ENCODE measurements at regions not wholly inside any gene's neighbourhood (a gene's known extent, or its start where the extent isn't known, plus 50 kb on each side); places are given as distances from the start of the nearest gene placed in this dataset.
"Not testable (repeated sequence)": the region's sequence is repeated elsewhere in the genome, so short reads cannot be mapped to it uniquely, and the experiment has no call there.

DNA sequence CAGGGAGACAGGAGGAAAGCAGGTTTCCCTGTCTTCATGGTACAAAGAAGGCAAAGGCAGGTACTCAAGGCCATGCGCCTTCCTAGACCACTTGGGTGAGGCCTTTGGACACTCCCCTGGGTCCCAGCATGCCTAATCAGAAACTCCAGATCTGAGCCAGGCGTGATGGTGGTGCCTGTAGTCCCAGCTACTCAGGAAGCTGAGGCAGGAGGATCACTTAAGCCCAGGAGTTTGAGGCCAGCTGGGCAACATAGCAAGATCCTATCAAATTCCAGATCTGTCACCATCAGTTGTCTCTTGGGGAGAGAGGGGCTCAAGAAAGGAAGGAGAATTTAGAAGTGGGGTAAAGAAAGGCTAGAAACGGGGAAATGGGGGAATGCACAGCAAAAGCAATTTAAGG is 96.3 kb upstream of the SLC25A33 start:
- Histone ChIP-seq H3K4me1 (ENCODE audit: insufficient read depth, low read length) (no peaks in the 10 kb centered on the region), H3K4me3 (ENCODE audit: low read depth in 1 of 2, low read length in 2 of 2) (no peak overlapping the region), H3K36me3 (ENCODE audit: insufficient read depth, low read length) (no peaks in the 10 kb centered on the region), H3K27ac (ENCODE audit: low read depth, low read length) (no peak overlapping the region), H3K9me3 (ENCODE audit: low read length) (no peaks in the 10 kb centered on the region), H3K27me3 (ENCODE audit: control insufficient read depth in 1 of 2, insufficient read depth in 2 of 2, low read length in 2 of 2) (no peaks in the 10 kb centered on the region), H3K9ac (ENCODE audit: low read length) (no peak overlapping the region)

DNA sequence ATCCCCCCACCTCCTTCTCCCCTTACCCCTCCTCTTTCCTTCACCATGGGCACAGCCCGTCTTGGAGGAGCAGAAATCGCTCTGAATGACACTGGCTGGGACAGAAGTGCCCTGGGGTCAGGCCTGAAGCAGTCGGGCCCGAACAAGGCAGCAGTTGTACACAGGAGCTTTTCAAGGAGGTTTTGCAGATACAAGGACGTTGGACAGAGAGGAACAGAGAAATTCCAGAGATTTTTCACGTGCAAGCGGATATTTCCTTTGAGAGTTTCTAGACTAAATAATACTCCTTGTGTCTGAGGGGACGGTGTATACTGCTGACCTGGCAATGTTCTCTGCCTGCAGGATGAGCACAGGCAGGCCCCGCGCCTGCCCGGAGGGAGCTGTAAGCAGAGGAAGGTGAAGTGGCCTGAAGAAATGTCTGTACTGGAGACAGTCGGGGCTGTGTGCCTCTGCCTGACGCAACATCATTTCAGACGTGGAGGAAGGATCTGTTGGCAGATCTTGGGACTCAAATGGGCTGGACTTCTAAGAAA is 95.3 kb upstream of the SLC25A33 start:
- Histone ChIP-seq H3K4me1 (ENCODE audit: insufficient read depth, low read length) (peaks cover 4% of the 10 kb centered on the region), H3K27me3 (ENCODE audit: control insufficient read depth in 1 of 2, insufficient read depth in 2 of 2, low read length in 2 of 2) (no peaks in the 10 kb centered on the region), H3K4me3 (ENCODE audit: low read depth in 1 of 2, low read length in 2 of 2) (no peak overlapping the region), H3K36me3 (ENCODE audit: insufficient read depth, low read length) (no peaks in the 10 kb centered on the region), H3K27ac (ENCODE audit: low read depth, low read length) (no peak overlapping the region), H3K9me3 (ENCODE audit: low read length) (no peaks in the 10 kb centered on the region), H3K9ac (ENCODE audit: low read length) (no peak overlapping the region)

DNA sequence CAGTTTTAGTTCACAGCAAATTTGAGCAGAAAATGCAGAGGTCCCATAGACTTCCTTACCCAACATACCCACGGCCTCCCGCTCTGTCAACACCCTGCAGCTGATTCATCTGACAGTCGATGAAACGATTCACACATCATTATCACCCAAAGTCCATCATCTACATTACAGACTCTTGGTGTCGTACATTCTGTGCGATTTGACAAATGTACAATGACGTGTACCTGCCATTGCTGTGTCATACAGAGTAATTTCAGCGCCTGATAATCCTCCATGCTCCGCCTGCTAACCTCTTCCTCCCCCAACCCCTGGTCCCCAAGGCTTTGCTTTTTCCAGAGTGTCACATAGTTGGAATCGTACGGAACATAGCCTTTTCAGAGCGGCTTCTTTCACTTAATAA is 94.7 kb upstream of the SLC25A33 start:
- H3K4me1 ChIP-seq (ENCODE audit: insufficient read depth, low read length) = peaks cover 6% of the 10 kb centered on the region
- no peaks in the 10 kb centered on the region for H3K9me3 ChIP-seq (ENCODE audit: low read length)
- H3K27me3 ChIP-seq (ENCODE audit: control insufficient read depth in 1 of 2, insufficient read depth in 2 of 2, low read length in 2 of 2) = no peaks in the 10 kb centered on the region
- H3K27ac ChIP-seq (ENCODE audit: low read depth, low read length) = no peak overlapping the region
- H3K9ac ChIP-seq (ENCODE audit: low read length) = no peak overlapping the region
- H3K36me3 ChIP-seq (ENCODE audit: insufficient read depth, low read length) = no peaks in the 10 kb centered on the region
- no peak overlapping the region for H3K4me3 ChIP-seq (ENCODE audit: low read depth in 1 of 2, low read length in 2 of 2)

DNA sequence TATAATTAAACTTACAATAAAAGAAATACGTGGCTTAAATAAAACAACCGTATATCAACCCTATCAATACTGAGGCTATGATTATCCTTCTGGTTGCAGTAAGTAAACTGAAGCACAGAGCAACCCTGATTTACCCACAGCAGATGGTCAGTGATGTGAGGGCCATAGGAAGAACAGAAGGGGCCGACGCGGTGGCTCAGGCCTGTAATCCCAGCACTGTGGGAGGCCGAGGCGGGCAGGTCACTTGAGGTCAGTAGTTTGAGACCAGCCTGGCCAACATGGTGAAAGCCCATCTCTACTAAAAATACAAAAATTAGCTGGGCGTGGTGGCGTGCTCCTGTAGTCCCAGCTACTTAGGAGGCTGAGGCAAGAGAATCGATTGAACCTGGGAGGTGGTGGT is 94.2 kb upstream of the SLC25A33 start:
- H3K9ac ChIP-seq (ENCODE audit: low read length); H3K27me3 ChIP-seq (ENCODE audit: control insufficient read depth in 1 of 2, insufficient read depth in 2 of 2, low read length in 2 of 2); H3K4me3 ChIP-seq (ENCODE audit: low read depth in 1 of 2, low read length in 2 of 2); H3K36me3 ChIP-seq (ENCODE audit: insufficient read depth, low read length); H3K9me3 ChIP-seq (ENCODE audit: low read length); H3K27ac ChIP-seq (ENCODE audit: low read depth, low read length): not testable (repeated sequence)
- peaks cover 10% of the 10 kb centered on the region for H3K4me1 ChIP-seq (ENCODE audit: insufficient read depth, low read length)

DNA sequence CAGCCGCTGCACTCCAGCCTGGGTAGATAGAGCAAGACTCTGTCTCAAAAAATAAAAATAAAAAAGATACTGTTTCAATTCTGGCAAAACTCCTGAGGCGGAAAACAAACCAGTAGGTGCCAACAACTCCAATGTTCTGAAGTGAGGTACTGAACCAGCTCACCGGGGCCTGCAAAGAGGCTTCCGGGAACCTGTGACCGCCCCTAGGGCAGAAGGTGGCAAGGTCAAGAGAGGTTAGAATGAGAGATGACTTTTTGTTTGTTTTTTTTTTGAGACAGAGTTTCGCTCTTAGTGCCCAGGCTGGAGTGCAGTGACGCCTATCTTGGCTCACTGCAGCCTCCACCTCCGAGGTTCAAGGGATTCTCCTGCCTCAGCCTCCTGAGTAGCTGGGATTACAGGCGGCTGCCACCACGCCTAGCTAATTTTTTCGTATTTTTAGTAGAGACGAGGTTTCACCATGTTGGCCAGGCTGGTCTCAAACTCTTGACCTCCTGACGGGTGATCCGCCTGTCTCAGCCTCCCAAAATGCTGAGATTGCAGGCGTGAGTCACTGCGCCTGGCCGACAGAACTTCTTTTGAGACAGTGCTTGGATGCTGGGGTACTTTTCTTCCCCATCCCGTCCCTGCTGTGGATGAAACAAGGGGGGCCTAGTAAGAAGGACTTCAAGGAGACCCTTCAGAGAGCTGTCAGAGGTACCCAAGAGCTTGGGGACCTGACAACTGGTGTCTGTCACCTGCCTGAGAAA is 91.9 kb upstream of the SLC25A33 start:
- Histone ChIP-seq H3K27ac (ENCODE audit: low read depth, low read length) (no peak overlapping the region), H3K9me3 (ENCODE audit: low read length) (no peaks in the 10 kb centered on the region), H3K9ac (ENCODE audit: low read length) (no peak overlapping the region), H3K4me3 (ENCODE audit: low read depth in 1 of 2, low read length in 2 of 2) (no peak overlapping the region), H3K4me1 (ENCODE audit: insufficient read depth, low read length) (peaks cover 10% of the 10 kb centered on the region), H3K36me3 (ENCODE audit: insufficient read depth, low read length) (no peaks in the 10 kb centered on the region), H3K27me3 (ENCODE audit: control insufficient read depth in 1 of 2, insufficient read depth in 2 of 2, low read length in 2 of 2) (no peaks in the 10 kb centered on the region)

DNA sequence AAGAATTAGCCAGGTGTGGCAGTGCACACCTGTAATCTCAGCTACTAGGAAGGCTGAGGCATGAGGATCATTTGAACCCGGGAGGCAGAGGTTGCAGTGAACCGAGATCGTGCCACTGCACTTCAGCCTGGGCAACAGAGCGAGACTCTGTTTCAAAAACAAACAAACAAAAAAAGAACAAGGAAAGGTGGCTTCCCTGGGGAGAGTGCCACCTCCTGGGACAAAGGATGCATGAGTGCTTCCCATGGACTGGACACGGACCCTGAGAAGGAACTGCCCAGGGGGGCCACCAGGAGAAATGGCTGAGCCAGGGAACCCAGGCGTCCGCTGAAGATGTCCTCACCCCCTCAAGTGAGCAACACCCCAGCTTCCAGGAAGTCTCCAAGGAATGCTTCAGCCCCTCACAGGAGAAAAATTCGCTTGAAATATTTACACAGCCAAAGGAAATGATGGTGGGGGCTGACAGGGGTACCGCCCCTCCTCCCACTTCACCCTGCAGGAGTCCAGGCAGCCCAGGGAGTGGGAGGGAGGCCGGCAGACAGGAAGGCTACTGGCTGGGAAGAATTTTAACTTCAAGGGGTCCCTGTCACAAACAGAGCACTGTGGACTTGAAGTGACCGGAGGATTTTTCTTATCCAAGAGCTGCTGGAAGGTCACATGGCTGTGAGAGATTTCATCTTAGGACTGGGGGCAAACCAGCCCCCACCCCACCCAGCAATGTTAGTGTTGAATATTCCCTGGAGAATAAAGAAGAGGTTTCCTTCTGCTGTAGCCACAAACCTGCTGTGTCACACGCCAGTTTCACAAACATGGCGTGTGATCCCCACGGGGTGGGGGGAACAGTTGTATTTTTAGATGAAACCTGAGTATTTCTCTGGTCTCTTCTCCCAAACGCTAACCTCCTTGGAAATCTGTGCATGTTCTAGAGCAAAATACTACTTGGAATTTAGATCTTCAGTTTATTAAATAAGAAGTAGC is 90.8 kb upstream of the SLC25A33 start:
- H3K36me3 ChIP-seq (ENCODE audit: insufficient read depth, low read length) = no peaks in the 10 kb centered on the region
- H3K4me3 ChIP-seq (ENCODE audit: low read depth in 1 of 2, low read length in 2 of 2) = no peak overlapping the region
- H3K9ac ChIP-seq (ENCODE audit: low read length) = no peak overlapping the region
- peaks cover 10% of the 10 kb centered on the region for H3K4me1 ChIP-seq (ENCODE audit: insufficient read depth, low read length)
- no peaks in the 10 kb centered on the region for H3K9me3 ChIP-seq (ENCODE audit: low read length)
- H3K27me3 ChIP-seq (ENCODE audit: control insufficient read depth in 1 of 2, insufficient read depth in 2 of 2, low read length in 2 of 2) = no peaks in the 10 kb centered on the region
- H3K27ac ChIP-seq (ENCODE audit: low read depth, low read length) = no peak overlapping the region

DNA sequence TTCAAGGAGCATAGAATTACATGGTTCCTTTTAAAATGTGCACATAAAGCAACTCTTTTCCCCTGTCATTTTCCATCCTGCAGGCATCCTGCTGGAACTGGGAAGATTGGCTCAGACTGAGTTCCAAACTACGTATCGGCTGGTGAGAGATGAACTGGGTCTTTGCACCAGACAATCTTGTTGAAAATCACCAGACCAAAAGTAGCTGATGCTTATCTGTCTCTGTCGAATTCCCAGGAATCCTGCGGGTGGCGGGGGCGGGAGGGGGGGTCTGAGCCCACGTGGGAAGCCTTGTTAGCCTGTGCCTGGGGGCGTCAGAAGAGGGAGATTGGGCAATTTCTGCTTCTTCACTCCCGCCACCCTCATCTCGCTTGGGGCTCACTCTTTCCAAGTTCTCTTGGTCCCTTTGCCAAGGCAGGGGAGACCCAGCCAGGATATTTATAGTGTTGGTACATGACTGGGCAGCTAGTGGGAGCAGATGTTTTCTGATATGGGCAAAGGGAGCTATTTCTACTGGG is 90.1 kb upstream of the SLC25A33 start:
- Histone ChIP-seq H3K4me1 (ENCODE audit: insufficient read depth, low read length) (peaks cover 10% of the 10 kb centered on the region), H3K27ac (ENCODE audit: low read depth, low read length) (no peak overlapping the region)

DNA sequence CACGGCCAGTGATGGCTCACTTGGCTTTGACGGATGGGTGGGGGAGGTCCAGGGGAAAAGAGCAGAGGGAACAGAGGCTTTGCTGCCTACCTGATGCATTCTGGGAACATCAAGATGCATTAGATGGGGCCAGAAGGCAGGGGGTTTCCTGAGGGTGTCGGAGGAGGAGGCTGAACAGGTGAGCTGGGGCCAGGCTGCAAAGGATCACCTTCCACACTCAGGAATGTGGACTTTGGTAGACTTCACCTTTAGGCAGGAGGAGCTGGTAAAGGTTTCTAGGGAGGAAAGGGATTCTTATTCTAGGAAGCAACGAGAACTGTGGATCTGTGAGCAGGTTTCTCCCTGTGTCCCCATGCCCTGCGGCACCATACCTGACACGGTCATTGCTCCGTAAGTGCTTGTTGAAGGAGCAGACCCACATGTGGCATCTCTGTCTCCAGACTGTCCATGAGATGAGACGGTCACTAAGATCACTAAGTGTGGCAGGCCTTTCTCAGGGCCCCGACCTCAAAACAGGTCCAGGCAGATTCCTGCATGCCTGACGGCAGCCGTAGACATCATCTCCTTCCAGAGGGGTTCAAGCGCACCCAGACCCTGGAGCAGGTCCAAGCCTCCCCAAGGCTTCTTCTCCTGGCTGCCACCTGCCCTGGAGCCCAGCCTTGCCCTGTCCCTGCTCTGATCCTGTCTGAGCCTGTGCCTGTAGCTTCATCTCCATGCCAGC is 89.1 kb upstream of the SLC25A33 start:
- H3K9ac ChIP-seq (ENCODE audit: low read length) = no peak overlapping the region
- H3K27ac ChIP-seq (ENCODE audit: low read depth, low read length) = no peak overlapping the region
- H3K4me1 ChIP-seq (ENCODE audit: insufficient read depth, low read length) = peaks cover 10% of the 10 kb centered on the region
- H3K9me3 ChIP-seq (ENCODE audit: low read length) = no peaks in the 10 kb centered on the region
- no peak overlapping the region for H3K4me3 ChIP-seq (ENCODE audit: low read depth in 1 of 2, low read length in 2 of 2)
- H3K27me3 ChIP-seq (ENCODE audit: control insufficient read depth in 1 of 2, insufficient read depth in 2 of 2, low read length in 2 of 2) = no peaks in the 10 kb centered on the region
- no peaks in the 10 kb centered on the region for H3K36me3 ChIP-seq (ENCODE audit: insufficient read depth, low read length)

More for the DNA sequence above, 90.1 kb upstream of the SLC25A33 start:
- H3K36me3 ChIP-seq (ENCODE audit: insufficient read depth, low read length) = no peaks in the 10 kb centered on the region
- H3K4me3 ChIP-seq (ENCODE audit: low read depth in 1 of 2, low read length in 2 of 2) = no peak overlapping the region
- H3K27me3 ChIP-seq (ENCODE audit: control insufficient read depth in 1 of 2, insufficient read depth in 2 of 2, low read length in 2 of 2) = no peaks in the 10 kb centered on the region
- no peak overlapping the region for H3K9ac ChIP-seq (ENCODE audit: low read length)
- H3K9me3 ChIP-seq (ENCODE audit: low read length) = no peaks in the 10 kb centered on the region

DNA sequence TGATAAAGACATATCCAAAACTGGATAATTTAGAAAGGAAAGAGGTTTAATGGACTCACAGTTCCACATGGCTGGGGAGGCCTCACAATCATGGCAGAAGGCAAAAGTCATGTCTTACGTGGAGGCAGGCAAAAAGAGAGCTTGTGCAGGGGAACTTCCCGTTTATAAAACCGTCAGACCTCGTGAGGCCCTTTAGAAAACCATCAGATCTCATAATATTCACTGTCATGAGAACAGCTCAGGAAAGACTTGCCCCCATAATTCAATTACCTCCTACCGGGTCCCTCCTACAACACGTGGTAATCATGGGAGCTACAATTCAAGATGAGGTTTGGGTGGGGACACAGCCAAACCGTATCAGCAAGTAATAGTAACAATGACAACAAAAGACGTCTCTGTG is 88.2 kb upstream of the SLC25A33 start:
- no peaks in the 10 kb centered on the region for H3K36me3 ChIP-seq (ENCODE audit: insufficient read depth, low read length)
- H3K4me3 ChIP-seq (ENCODE audit: low read depth in 1 of 2, low read length in 2 of 2) = no peak overlapping the region
- H3K9ac ChIP-seq (ENCODE audit: low read length) = no peak overlapping the region
- no peaks in the 10 kb centered on the region for H3K9me3 ChIP-seq (ENCODE audit: low read length)
- no peak overlapping the region for H3K27ac ChIP-seq (ENCODE audit: low read depth, low read length)
- no peaks in the 10 kb centered on the region for H3K27me3 ChIP-seq (ENCODE audit: control insufficient read depth in 1 of 2, insufficient read depth in 2 of 2, low read length in 2 of 2)
- H3K4me1 ChIP-seq (ENCODE audit: insufficient read depth, low read length) = peaks cover 10% of the 10 kb centered on the region

DNA sequence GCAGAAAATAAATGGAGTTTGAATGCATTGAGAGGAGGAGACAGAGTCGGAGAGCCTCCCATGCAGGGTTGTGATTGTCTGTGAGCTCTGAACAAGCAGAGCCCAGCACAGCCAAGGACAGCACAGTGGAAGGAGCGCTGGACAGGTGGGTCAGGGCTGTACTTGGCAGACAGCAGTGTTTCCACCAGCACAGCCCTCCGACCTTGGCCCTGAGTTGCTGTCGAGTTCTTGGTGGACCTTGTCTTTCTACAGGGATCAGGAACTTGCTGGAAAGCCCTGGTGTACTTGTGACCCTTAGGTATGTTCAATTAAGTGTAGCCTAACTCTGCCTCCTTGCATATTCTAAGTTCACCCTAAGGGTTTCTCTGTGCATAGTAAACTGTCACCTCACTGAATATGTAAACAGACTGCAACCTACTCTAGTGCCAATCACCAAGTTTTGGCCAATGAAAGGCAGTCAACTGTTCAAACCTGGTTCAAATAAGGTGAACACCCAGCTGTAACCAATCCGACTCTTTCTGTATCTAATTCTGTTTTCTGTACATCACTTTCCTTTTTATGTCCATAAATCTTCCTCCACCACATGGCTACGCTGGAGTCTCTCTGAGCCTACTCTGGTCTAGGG is 86.6 kb upstream of the SLC25A33 start:
- Histone ChIP-seq H3K9me3 (ENCODE audit: low read length) (no peaks in the 10 kb centered on the region), H3K4me3 (ENCODE audit: low read depth in 1 of 2, low read length in 2 of 2) (no peak overlapping the region), H3K4me1 (ENCODE audit: insufficient read depth, low read length) (peaks cover 10% of the 10 kb centered on the region), H3K27ac (ENCODE audit: low read depth, low read length) (no peak overlapping the region), H3K27me3 (ENCODE audit: control insufficient read depth in 1 of 2, insufficient read depth in 2 of 2, low read length in 2 of 2) (no peaks in the 10 kb centered on the region), H3K36me3 (ENCODE audit: insufficient read depth, low read length) (no peaks in the 10 kb centered on the region), H3K9ac (ENCODE audit: low read length) (no peak overlapping the region)
